Ovary (tissue), 3 donors: ENCODE measurements at regions not wholly inside any gene's neighbourhood (a gene's known extent, or its start where the extent isn't known, plus 50 kb on each side); places are given as distances from the start of the nearest gene placed in this dataset.

ENCODE experiments used
- EP300 ChIP-seq: sonication (generic); formaldehyde crosslinking; IDR thresholded peaks from one replicate; pipeline ENCODE4 v1.6.1; 2017; ENCODE audit warnings: antibody characterized with exemption
- POLR2A ChIP-seq: fragments of 450-650 bp; IDR thresholded peaks from one replicate; pipeline ENCODE4 v1.6.1; 2017; ENCODE audit warnings: antibody characterized with exemption, mild to moderate bottlenecking, moderate library complexity
- TF ChIP-seq, protein P1 (sequence below), 3 donors: fragments of 450-650 bp in 2 of 3; fragments of 200-600 bp in 1 of 3; IDR thresholded peaks; one replicate each; pipeline versions ENCODE4 v1.5.1 to v1.8.0; 2016 to 2022; ENCODE audit warnings: antibody characterized with exemption in 3 of 3, mild to moderate bottlenecking in 1 of 3
- donor health status: DM: no; HTN: no; CAD: no.

- TF ChIP-seq POLR2A (no peak), EP300 (no peak)
- TF ChIP-seq, protein P1, sequence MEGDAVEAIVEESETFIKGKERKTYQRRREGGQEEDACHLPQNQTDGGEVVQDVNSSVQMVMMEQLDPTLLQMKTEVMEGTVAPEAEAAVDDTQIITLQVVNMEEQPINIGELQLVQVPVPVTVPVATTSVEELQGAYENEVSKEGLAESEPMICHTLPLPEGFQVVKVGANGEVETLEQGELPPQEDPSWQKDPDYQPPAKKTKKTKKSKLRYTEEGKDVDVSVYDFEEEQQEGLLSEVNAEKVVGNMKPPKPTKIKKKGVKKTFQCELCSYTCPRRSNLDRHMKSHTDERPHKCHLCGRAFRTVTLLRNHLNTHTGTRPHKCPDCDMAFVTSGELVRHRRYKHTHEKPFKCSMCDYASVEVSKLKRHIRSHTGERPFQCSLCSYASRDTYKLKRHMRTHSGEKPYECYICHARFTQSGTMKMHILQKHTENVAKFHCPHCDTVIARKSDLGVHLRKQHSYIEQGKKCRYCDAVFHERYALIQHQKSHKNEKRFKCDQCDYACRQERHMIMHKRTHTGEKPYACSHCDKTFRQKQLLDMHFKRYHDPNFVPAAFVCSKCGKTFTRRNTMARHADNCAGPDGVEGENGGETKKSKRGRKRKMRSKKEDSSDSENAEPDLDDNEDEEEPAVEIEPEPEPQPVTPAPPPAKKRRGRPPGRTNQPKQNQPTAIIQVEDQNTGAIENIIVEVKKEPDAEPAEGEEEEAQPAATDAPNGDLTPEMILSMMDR (IDR thresholded peaks at IDR 0.05): no peak
Observed at GRCh38 chr12:86666316-86666715, 410.1 kb upstream of the MGAT4C start.
